Activated CD4-positive, alpha-beta T cell treated with anti-CD3 and anti-CD28 coated beads, Interleukin-2, Interleukin-6, amounts not matched to agents 100 ng/mL and 50 ng/mL, durations not matched to agents 16 hours and 8 hours (primary cell): ENCODE measurements at regions not wholly inside any gene's neighbourhood (a gene's known extent, or its start where the extent isn't known, plus 50 kb on each side); places are given as distances from the start of the nearest gene placed in this dataset.
"Not testable (repeated sequence)": the region's sequence is repeated elsewhere in the genome, so short reads cannot be mapped to it uniquely, and the experiment has no call there.

Source experiments
- DNase-seq: peaks from one replicate; pipeline ENCODE4 v3.0.0-alpha.2; 2020

DNA sequence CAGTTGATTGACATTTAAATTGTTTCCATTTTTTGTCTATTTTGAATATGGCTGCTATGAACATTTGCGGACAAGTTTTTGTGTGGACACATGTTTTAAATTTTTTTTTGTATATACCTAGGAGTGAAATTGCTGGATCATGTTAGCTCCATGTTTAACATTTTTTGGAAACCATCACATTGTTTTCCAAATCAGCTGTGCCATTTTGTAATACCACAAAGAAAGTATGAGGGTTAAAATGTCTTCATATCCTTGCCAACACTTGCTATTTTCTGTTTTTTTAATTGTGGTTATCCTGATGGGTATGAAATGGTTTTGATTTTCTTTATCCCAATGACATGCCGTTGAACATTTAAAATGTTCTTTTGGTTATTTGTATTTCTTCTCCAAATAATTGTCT is 52.1 kb downstream of the CARTPT start:
- DNase-seq, result no peak

DNA sequence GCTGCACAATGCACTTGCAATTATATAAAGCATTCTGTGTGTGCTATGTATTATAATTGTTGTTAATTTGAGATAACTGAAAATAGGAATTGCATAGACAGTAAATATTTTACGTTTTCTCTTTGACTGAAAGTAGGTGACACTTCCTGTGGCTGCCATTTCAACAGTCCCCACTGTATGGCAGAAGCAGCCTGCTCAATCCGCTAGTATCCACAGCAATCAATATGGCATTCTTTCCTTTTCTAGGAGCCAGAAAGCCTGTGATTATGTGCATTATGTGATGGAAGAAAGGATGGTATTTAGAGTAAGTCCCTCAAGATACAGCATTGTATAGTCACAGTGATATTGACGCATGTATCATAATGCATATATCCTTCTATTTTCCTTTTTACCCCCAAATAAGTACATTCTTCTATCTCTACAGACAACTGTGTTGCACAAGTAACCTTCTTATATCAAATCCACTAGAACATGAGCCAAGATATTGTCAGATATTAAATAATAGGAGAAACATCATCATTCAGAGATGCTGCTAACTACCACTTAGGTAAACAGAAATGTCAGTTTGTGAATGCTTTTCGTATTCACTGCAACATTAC is 59.7 kb downstream of the CARTPT start:
- no peak for DNase-seq

- DNase-seq, result no peak
These were observed 61.5 kb downstream of the CARTPT start for GRCh38 chr5:71780597-71780996.

- peak; percentile 6 for DNase-seq
These were observed 63.3 kb downstream of the CARTPT start for GRCh38 chr5:71782393-71782770.

GRCh38 chr5:71782771-71783770 is 64.0 kb downstream of the CARTPT start:
- peak; percentile 63 for DNase-seq

DNA sequence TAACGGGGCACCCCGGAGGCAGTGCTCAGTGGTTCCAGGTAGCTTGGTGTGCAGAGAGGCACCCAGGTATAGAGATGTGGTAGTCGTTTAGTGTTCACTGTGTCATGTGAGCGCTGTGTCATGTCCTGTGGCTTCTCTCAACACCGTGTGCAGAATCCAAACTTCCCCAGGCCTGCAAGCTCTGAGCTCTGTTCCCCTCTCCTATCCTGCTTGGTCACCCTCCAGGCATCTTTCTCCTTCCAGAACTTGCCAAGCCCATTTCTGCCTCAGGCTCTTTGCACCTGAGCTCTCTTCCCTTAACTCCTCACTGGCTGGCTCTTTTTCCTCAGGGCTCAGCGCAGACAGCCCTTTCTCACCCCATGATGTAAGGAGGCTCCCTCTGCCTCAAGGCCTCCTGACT is 64.8 kb downstream of the CARTPT start:
- no peak for DNase-seq

- DNase-seq, result no peak
These were observed 67.4 kb downstream of the CARTPT start for GRCh38 chr5:71786337-71787055.

GRCh38 chr5:71788794-71789193 is 69.7 kb downstream of the CARTPT start:
- DNase-seq, result no peak

DNA sequence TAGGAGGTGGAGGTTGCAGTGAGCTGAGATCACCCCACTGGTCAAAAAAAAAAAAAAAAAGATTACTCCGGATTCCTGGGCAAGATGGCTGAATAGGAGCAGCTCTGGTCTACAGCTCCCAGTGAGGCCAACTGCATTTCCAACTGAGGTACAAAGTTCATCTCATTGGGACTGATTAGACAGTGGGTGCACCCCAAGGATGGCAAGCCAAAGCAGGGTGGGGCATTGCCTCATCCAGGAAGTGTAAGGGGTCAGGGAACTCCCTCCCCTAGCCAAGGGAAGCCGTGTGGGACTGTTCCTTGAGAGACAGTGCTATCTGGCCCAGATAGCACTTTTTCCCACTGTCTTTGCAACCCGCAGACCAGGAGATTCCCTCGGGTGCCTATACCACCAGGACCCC is 70.7 kb downstream of the CARTPT start:
- DNase-seq, result no peak

DNA sequence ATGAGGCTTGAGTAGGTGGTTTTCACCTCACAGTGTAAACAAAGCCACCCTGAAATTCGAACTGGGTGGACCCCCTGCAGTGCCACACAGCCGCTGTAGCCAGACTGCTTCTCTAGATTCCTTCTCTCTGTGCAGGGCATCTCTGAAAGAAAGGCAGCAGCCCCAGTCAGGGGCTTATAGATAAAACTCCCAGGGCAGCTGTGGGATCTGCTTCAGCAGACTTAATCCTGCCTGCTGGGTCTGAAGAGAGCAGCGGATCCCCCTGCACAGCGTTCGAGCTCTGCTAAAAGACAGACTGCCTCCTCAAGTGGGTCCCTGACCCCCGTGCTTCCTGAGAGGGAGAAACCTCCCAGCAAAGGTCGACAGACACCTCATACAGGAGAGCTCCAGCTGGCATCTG is 71.4 kb downstream of the CARTPT start:
- no peak for DNase-seq

DNA sequence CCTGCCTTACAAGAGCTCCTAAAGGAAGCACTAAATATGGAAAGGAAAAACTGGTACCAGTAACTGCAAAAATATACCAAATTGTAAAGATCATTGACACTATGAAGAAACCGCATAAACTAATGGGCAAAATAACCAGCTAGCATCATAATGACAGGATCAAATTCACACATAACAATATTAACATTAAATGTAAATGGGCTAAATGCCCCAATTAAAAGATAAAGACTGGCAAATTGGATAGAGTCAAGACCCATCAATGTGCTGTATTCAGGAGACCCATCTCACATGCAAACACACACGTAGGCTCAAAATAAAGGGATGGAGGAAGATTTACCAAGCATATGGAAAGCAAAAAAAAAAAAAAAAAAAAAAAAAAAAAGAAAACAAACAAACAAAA is 73.0 kb downstream of the CARTPT start:
- not testable (repeated sequence) for DNase-seq

GRCh38 chr5:71794061-71794695 is 75.1 kb downstream of the CARTPT start:
- no peak for DNase-seq

GRCh38 chr5:71802673-71803072 is 83.6 kb downstream of the CARTPT start:
- no peak for DNase-seq

- no peak for DNase-seq
These were observed 87.6 kb downstream of the CARTPT start for GRCh38 chr5:71806711-71807110.

DNA sequence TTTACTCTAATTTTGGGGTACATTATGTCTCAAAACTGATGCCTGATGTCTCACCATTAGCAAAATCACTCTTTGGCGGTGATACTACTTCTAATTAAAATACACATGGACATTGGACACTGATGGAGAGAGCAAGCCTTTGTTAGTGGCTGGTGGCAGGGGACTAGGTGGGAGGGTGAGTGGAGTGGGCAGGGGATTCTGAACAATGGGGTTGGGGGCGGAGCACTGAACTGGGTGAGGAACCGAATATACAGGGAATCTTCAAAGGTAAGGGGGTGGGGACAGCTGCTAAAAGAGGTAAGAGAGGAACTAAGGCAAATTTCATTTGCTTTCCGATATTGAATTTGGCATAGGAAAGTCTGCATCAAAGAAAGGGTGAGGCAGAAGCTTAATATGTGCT is 88.8 kb downstream of the CARTPT start:
- no peak for DNase-seq

DNA sequence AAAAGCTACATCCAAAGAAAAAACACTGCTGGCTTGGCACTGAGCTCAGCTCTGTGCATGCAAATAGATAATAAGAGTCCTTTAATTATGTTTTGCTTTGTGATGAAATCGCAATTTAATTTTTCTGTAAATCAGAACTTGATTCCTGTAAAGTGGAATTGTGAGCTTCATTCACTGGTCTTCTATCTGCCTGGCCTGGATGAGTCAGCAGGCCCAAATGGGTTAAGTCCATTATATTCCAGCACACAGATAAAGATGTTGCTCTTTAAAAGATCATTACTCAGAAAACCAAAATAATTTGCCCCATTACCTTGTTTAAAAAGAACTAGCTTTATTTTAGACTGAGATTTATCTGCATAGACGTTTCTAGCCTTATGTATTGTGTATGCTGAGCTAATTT is 90.4 kb downstream of the CARTPT start:
- DNase-seq, result no peak

GRCh38 chr5:71810023-71810422 is 90.9 kb downstream of the CARTPT start:
- DNase-seq, result no peak

GRCh38 chr5:71810471-71811195 is 91.6 kb downstream of the CARTPT start:
- DNase-seq, result no peak

GRCh38 chr5:71811779-71812178 is 92.7 kb downstream of the CARTPT start:
- no peak for DNase-seq

- no peak for DNase-seq
These were observed 97.2 kb downstream of the CARTPT start for GRCh38 chr5:71816307-71816706.

DNA sequence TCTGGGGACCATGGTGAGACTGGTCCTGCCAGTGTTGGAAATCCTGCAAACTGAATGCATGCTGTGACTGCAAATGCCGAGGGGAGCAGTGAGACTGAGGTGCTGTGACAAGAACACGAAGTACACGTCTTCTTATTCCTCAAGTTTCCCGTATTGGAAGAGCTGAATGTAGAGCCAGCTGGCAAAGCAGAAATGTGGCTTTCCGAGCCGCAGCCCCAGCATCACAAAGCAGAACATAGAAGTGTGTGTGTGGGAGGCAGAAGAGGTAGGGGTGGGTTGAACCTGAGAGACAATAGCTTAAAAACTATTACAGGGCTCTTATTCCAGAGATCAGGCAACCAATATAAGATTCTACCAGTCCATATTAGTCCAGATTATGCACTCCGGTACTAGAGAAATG is 98.8 kb downstream of the CARTPT start:
- DNase-seq, result no peak

- no peak for DNase-seq
These were observed 102.0 kb downstream of the CARTPT start for GRCh38 chr5:71821029-71821428.

DNA sequence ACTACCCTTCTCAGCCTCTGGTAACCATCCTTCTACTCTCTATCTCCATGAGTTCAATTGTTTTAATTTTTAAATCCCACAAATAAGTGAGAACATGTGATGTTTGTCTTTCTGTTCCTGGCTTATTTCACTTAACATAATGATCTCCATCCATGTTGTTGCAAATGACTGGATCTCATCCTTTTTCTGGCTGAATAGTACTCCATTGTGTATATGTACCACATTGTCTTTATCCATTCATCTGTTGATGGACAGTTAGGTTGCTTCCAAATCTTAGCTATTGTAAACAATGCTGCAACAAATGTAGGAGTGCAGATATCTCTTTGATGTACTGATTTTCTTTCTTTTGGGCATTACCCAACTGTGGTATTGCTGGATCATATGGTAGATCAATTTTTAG is 103.0 kb downstream of the CARTPT start:
- not testable (repeated sequence) for DNase-seq
